GM10266 (cell line): ENCODE measurements at regions not wholly inside any gene's neighbourhood (a gene's known extent, or its start where the extent isn't known, plus 50 kb on each side); places are given as distances from the start of the nearest gene placed in this dataset.

Experiments used
- DNase-seq: peaks from one replicate; pipeline ENCODE4 v3.0.0; 2012; ENCODE audit errors: extremely low spot score
- TF ChIP-seq, protein P1 (sequence below): IDR thresholded peaks from 2 replicates; pipeline ENCODE4 v1.5.1; 2012; ENCODE audit warnings: mild to moderate bottlenecking, low read depth; ENCODE audit not compliant: control insufficient read depth, insufficient read depth; ENCODE audit errors: missing control alignments

DNA sequence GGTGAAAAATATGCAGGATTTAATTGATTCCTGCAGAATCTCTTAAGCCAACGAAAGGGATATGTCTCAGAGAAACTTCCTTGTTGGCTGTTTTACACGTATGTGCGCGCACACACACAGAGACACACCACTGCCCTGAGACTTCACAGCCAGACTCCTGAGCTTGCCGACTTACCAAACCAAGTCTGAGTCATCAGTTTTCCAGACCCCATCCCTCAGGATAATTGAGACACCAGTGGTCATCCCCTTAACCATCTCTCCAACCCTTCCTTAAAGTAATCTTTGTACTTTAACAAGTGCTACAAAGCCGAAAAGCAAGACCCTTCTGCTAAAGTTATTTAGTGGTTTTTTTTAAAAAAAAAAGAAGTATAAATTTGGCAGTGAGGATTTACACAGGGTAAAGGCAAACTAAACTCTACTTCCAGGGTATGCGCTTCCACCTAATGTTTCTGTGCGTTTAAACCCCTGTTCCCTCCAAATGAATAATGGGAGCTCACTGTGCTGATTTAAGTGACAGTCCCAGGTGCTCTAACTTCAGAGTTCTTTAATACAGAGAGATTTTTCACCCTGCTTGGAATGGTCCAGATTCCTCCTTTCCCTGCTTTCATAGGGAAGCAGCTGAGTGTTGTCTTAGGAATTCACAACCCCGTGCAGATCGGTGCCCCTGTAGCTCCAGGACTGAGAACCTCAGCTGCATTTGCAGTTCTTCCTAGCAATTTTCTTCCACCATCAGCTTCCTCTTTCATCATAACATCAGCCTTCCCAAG is 198.5 kb downstream of the INHBA start:
- DNase-seq = no peak
- TF ChIP-seq, protein P1, sequence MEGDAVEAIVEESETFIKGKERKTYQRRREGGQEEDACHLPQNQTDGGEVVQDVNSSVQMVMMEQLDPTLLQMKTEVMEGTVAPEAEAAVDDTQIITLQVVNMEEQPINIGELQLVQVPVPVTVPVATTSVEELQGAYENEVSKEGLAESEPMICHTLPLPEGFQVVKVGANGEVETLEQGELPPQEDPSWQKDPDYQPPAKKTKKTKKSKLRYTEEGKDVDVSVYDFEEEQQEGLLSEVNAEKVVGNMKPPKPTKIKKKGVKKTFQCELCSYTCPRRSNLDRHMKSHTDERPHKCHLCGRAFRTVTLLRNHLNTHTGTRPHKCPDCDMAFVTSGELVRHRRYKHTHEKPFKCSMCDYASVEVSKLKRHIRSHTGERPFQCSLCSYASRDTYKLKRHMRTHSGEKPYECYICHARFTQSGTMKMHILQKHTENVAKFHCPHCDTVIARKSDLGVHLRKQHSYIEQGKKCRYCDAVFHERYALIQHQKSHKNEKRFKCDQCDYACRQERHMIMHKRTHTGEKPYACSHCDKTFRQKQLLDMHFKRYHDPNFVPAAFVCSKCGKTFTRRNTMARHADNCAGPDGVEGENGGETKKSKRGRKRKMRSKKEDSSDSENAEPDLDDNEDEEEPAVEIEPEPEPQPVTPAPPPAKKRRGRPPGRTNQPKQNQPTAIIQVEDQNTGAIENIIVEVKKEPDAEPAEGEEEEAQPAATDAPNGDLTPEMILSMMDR = no peak

GRCh38 chr7:41503438-41503837 is 199.5 kb downstream of the INHBA start:
- no peak for DNase-seq
- TF ChIP-seq, protein P1 = no peak

DNA sequence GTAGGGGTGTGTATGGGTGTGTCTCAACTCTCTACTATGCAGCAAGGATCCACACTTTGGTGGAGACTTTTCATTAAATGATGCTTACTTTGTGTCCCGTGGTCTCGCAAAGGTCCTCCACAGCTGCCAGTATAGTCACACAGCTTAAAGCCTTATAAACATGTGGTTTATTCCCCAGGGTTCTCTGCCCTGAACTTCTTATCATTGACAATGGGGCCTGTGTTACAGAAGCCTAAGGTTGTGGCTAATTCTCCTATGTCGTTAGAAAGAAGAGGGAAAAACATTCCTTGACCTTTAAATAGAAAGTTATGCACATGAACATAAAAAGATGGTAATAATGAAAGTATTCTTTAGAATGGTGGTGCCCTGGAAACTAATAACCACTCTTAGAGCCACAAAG is 201.4 kb downstream of the INHBA start:
- DNase-seq = no peak
- TF ChIP-seq, protein P1 = no peak

- TF ChIP-seq, protein P1 = no peak
These were observed 201.9 kb downstream of the INHBA start for GRCh38 chr7:41501006-41501405.

DNA sequence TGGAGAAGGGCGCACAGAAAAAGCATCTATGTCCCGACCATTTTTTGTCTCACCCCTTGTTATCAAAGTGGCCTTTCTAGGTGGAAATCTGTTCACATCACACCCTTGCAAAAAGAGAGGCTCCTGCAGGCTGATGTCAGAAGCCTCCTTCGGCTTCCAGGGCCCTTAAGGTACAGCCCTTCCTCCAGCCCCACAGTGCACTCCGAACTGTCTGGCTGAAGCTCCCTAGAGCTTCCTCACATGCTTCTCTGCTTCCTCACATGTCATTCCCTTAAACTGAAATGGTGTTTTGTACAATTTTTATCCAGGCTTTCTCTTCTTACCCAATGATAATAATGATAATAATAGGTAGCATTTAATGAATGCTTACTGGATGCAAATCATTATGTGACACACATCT is 210.3 kb downstream of the INHBA start:
- no peak for DNase-seq
- TF ChIP-seq, protein P1 = no peak

More at GRCh38 chr7:41501006-41501405, 201.9 kb downstream of the INHBA start:
- DNase-seq = no peak

DNA sequence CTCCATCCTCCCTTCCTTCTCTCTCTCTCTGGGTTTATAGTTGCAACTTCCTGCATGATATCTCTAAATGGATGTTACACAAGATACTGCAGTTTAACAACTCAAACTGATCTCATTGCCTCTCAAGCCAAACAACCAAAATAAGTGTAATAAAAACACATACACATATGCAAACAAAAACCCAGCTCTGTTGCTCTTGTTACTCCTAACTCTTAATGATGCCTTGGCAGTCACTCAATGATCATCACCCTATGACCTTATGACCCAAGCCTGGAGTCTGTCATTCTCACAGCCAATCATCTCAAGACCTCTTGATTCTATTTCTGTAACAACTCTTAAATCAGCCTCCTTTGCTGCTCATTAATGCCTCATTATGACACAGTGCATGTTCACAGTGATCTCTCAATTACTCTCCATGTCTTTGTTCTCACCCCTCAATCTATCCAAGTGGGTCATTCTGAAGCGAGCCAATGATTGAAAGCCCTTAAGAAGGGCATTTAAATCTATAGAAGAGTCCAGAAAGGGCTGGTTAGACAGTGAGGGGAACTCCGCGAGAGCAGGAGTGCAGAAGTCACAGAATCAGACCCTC is 210.9 kb downstream of the INHBA start:
- no peak for DNase-seq
- TF ChIP-seq, protein P1 = no peak

DNA sequence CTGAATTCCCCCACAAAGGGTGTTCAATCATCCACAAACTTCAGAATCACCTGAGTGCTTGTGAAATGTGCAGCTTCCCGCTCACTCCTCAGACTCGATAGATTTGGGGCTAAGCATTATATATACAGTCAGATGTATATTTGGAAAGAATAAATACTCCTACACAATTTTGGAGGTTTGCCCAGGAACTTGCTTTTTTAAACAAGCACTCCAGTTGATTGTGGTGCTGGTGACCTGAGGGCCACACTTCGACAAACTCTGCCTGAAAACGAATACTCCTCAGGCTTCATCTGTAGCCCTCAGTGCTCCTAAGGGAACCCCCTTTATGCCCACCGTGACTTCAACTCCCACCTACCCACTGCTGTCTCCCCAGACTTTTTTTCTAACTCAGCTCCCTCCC is 211.6 kb downstream of the INHBA start:
- TF ChIP-seq, protein P1 = no peak
- no peak for DNase-seq
